IMR-90 (cell line): ENCODE measurements at regions not wholly inside any gene's neighbourhood (a gene's known extent, or its start where the extent isn't known, plus 50 kb on each side); places are given as distances from the start of the nearest gene placed in this dataset.

ENCODE experiments used
- ATAC-seq: fragments of 200-7000 bp; cut with Tn5 transposase; 2 replicates; pipeline ENCODE4 v1.9.1; 2020; ENCODE audit warnings: low read depth, mild to moderate bottlenecking, moderate library complexity
- BruUV-seq: library from RNA; stranded (reverse); fragments of 400-500 nt; replicated peaks from 2 replicates; lab custom pipeline; 2021; lab: Mats Ljungman, UMichigan
- CTCF ChIA-PET: fragments of 300-600 bp; formaldehyde crosslinking; extraction: SDS; loops from one replicate; lab custom pipeline; 2021; ENCODE audit warnings: antibody characterized with exemption; lab: Yijun Ruan, JAX
- POLR2A ChIA-PET: fragments of 300-600 bp; sonication (Branson Sonifier 250); formaldehyde crosslinking; loops from one replicate; lab custom pipeline; 2022; ENCODE audit warnings: antibody characterized with exemption; ENCODE audit not compliant: unreplicated experiment; lab: Charles Lee
- DNase-seq: peaks from one replicate; pipeline ENCODE4 v3.0.0; 2013
- H2AFZ ChIP-seq: replicated peaks from 2 replicates; pipeline ENCODE3; 2013; ENCODE audit warnings: low read length, mild to moderate bottlenecking; ENCODE audit not compliant: poor library complexity
- H2AK5ac ChIP-seq: 2 replicates; pipeline ENCODE4 v1.6.1; 2013; ENCODE audit warnings: low read depth, low read length, inconsistent platforms
- H2AK9ac ChIP-seq: replicated peaks from 2 replicates; pipeline ENCODE3; 2013; ENCODE audit warnings: mild to moderate bottlenecking, low read depth, low read length, moderate library complexity; ENCODE audit not compliant: poor library complexity
- H2BK120ac ChIP-seq: 2 replicates; pipeline ENCODE4 v1.6.1; 2013; ENCODE audit warnings: low read depth, low read length, inconsistent platforms
- H2BK15ac ChIP-seq: 3 replicates; pipeline ENCODE4 v1.6.1; 2013; ENCODE audit warnings: low read depth, low read length, inconsistent platforms
- H2BK20ac ChIP-seq: 2 replicates; pipeline ENCODE4 v1.6.1; 2013; ENCODE audit warnings: low read depth, mild to moderate bottlenecking, inconsistent platforms, low read length, moderate library complexity
- H2BK5ac ChIP-seq: 2 replicates; pipeline ENCODE4 v1.6.1; 2013; ENCODE audit warnings: mild to moderate bottlenecking, low read depth, low read length, inconsistent platforms; ENCODE audit not compliant: poor library complexity, severe bottlenecking
- H3K14ac ChIP-seq: replicated peaks from 2 replicates; pipeline ENCODE4 v1.6.1; 2013; ENCODE audit warnings: low read depth, low read length, inconsistent platforms
- H3K18ac ChIP-seq: 2 replicates; pipeline ENCODE4 v1.6.1; 2013; ENCODE audit warnings: low read depth, low read length, control low read depth
- H3K23ac ChIP-seq: 2 replicates; pipeline ENCODE4 v1.6.1; 2013; ENCODE audit warnings: low read depth, low read length, inconsistent platforms
- H3K27ac ChIP-seq: 2 replicates; pipeline ENCODE4 v1.5.1; 2013; ENCODE audit warnings: mild to moderate bottlenecking, control low read depth, low read length; ENCODE audit not compliant: insufficient read depth
- H3K27me3 ChIP-seq: 2 replicates; pipeline ENCODE4 v1.6.1; 2013; ENCODE audit warnings: low read length; ENCODE audit not compliant: control insufficient read depth, insufficient read depth
- H3K36me3 ChIP-seq: 2 replicates; pipeline ENCODE4 v1.6.1; 2013; ENCODE audit warnings: low read length, mixed read lengths; ENCODE audit not compliant: control insufficient read depth, insufficient read depth
- H3K4ac ChIP-seq: 2 replicates; pipeline ENCODE4 v1.6.1; 2013; ENCODE audit warnings: low read depth, low read length, inconsistent platforms
- H3K4me1 ChIP-seq: 2 replicates; pipeline ENCODE4 v1.6.1; 2013; ENCODE audit warnings: low read length, mixed read lengths; ENCODE audit not compliant: control insufficient read depth, insufficient read depth
- H3K4me2 ChIP-seq: 2 replicates; pipeline ENCODE4 v1.6.1; 2013; ENCODE audit warnings: low read depth, mild to moderate bottlenecking, control low read depth, low read length, moderate library complexity
- H3K4me3 ChIP-seq: 2 replicates; pipeline ENCODE4 v1.5.1; 2013; ENCODE audit warnings: low read depth, mild to moderate bottlenecking, control low read depth, low read length, moderate library complexity; ENCODE audit not compliant: insufficient read depth
- H3K56ac ChIP-seq: 2 replicates; pipeline ENCODE4 v1.6.1; 2013; ENCODE audit warnings: low read length, inconsistent platforms; ENCODE audit not compliant: insufficient read depth; ENCODE audit errors: extremely low read depth
- H3K79me1 ChIP-seq, 2 experiments: 2 replicates each; pipeline ENCODE4 v1.6.1; 2013; ENCODE audit warnings: low read length in 2 of 2, inconsistent platforms in 1 of 2, low read depth in 1 of 2
- H3K9ac ChIP-seq: 2 replicates; pipeline ENCODE4 v1.6.1; 2013; ENCODE audit warnings: low read depth, low read length, control low read depth
- H3K9me1 ChIP-seq: 2 replicates; pipeline ENCODE4 v1.6.1; 2013; ENCODE audit warnings: low read length, inconsistent platforms; ENCODE audit not compliant: insufficient read depth
- H3K9me3 ChIP-seq: 2 replicates; pipeline ENCODE4 v1.6.1; 2013; ENCODE audit warnings: low read length; ENCODE audit not compliant: control insufficient read depth, insufficient read depth
- H4K20me1 ChIP-seq: 2 replicates; pipeline ENCODE4 v1.6.1; 2013; ENCODE audit warnings: low read length, inconsistent platforms; ENCODE audit not compliant: insufficient read depth
- H4K5ac ChIP-seq: 2 replicates; pipeline ENCODE4 v1.6.1; 2013; ENCODE audit warnings: mild to moderate bottlenecking, low read depth, low read length, control low read depth
- H4K8ac ChIP-seq, 2 experiments: 2 replicates each; pipeline ENCODE4 v1.6.1; 2013; ENCODE audit warnings: low read depth in 2 of 2, low read length in 2 of 2, control low read depth in 1 of 2, inconsistent platforms in 1 of 2
- H4K91ac ChIP-seq: 2 replicates; pipeline ENCODE4 v1.6.1; 2013; ENCODE audit warnings: low read depth, low read length, inconsistent platforms; ENCODE audit not compliant: insufficient read depth
- BHLHE40 ChIP-seq: fragments of 150-350 bp; IDR thresholded peaks from 2 replicates; pipeline ENCODE4 v1.6.1; 2016; ENCODE audit warnings: mild to moderate bottlenecking, low read depth, low read length
- CEBPB ChIP-seq: IDR thresholded peaks from 2 replicates; pipeline ENCODE4 v1.6.1; 2012; ENCODE audit warnings: low read depth, low read length, improper control_type of control experiment
- FOS ChIP-seq: fragments of 150-350 bp; IDR thresholded peaks from 2 replicates; pipeline ENCODE4 v1.6.1; 2016; ENCODE audit warnings: low read depth, low read length
- MAFK ChIP-seq: IDR thresholded peaks from 2 replicates; pipeline ENCODE4 v1.6.1; 2012; ENCODE audit warnings: low read depth, low read length, improper control_type of control experiment
- MXI1 ChIP-seq: IDR thresholded peaks from 2 replicates; pipeline ENCODE4 v1.6.1; 2012; ENCODE audit warnings: low read depth, mild to moderate bottlenecking, low read length, moderate library complexity, borderline replicate concordance
- RAD21 ChIP-seq: IDR thresholded peaks from 2 replicates; pipeline ENCODE4 v1.6.1; 2012; ENCODE audit warnings: low read length, improper control_type of control experiment
- dilution Hi-C: fragments of 300-500 bp; cut with HindIII; formaldehyde crosslinking; loops from one replicate; pipeline ENCODE4 v1.14.3; 2018; ENCODE audit warnings: low sequenced_read_pairs; ENCODE audit not compliant: unreplicated experiment
- in situ Hi-C: fragments of 300-500 bp; cut with MboI; formaldehyde crosslinking; loops from 3 replicates; pipeline ENCODE4 v1.14.3; 2019; ENCODE audit warnings: low sequenced_read_pairs, inconsistent platforms, mixed read lengths
- intact Hi-C: fragments of 100-400 bp; cut with micrococcal nuclease; formaldehyde crosslinking; loops from 2 replicates; pipeline ENCODE4 v1.10.0; 2022
- TF ChIP-seq, protein P1 (sequence below): conservative IDR thresholded peaks from 2 replicates; pipeline ENCODE4 v1.5.1; 2012; ENCODE audit warnings: mild to moderate bottlenecking, low read depth, low read length, improper control_type of control experiment

DNA sequence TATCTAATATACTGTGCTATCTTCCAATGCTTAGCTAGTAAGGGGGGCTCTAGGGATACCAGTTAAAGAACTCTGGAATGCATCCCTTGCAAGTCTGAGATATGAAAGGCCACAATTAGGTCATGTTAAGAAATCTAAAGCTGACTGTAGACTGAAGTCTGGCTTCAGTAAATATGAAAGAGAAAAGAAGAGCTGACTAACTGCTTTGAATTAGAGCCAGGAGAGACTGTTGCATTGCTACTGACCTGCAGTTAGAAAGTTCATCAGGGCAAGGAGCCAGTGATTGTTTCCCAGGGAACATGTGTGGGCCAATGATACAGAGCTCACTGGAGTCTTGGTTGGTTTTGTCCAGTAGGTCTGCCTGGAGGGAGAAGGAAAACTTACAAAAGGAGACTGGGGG, 472.1 kb upstream of the TNC start:
- DNase-seq = peak; percentile 97

More for the DNA sequence above, 472.1 kb upstream of the TNC start:
- Histone ChIP-seq H2AFZ (peak overlapping the region; percentile 46), H3K27me3 (no peaks in the 10 kb centered on the region), H3K14ac (0 out of 2 replicates have a peak overlapping the region, but pooled peaks have one; percentile 69), H3K4me2 (no peak overlapping the region), H2AK5ac (peak overlapping the region; percentile 92; the same call in 1 of the 2 replicates), H3K4me1 (peaks cover 19% of the 10 kb centered on the region), H3K4me3 (no peak overlapping the region), H3K23ac (no peak overlapping the region), H3K56ac (no peak overlapping the region), H4K5ac (peak overlapping the region; percentile 44), H2AK9ac (no peak overlapping the region), H3K27ac (peak overlapping the region; percentile 57), H3K9me1 (peaks cover 2% of the 10 kb centered on the region; the same call in 1 of the 2 replicates), H2BK120ac (peak overlapping the region; percentile 94), H2BK20ac (peak overlapping the region; percentile 82), H3K18ac (peak overlapping the region; percentile 93), H3K9ac (no peak overlapping the region), H4K8ac (peak overlapping the region; percentile 70 to 75), H4K91ac (peak overlapping the region; percentile 86; the same call in 1 of the 2 replicates), H2BK5ac (peak overlapping the region; percentile 69), H3K36me3 (no peaks in the 10 kb centered on the region), H3K9me3 (peaks cover 2% of the 10 kb centered on the region; the same call in 1 of the 2 replicates), H4K20me1 (no peaks in the 10 kb centered on the region), H2BK15ac (peak overlapping the region; percentile 96; the same call in 2 of the 3 replicates), H3K4ac (peak overlapping the region; percentile 93), H3K79me1 (no peaks in the 10 kb centered on the region)
- intact Hi-C loops = loop anchor here (5.0 to 10.0 kb wide), 8 partner anchors 167 to 1272 kb away; no protein-coding TSS in a partner anchor
- peak; percentile 59 for ATAC-seq
- no TSS peak for BruUV-seq
- ChIA-PET CTCF (interaction anchor here (0.6 to 1.5 kb wide), 5 partner anchors 83 to 1270 kb away, joined by 3 to 5 read pairs (median 4); no protein-coding TSS in a partner anchor), POLR2A (no interaction called here)
- dilution Hi-C loops = no loop called here
- in situ Hi-C loops = loop anchor here (5.0 to 25.0 kb wide), 6 partner anchors 265 to 1272 kb away; partner anchors contain the start of gene PAPPA
- no peak for TF ChIP-seq RAD21
- TF ChIP-seq CEBPB = peak; percentile 81
- TF ChIP-seq MAFK = no peak
- peak; percentile 25; the same call in 1 of the 2 replicates for TF ChIP-seq FOS
- no peak; the same call in 1 of the 2 replicates for TF ChIP-seq BHLHE40
- TF ChIP-seq, protein P1, sequence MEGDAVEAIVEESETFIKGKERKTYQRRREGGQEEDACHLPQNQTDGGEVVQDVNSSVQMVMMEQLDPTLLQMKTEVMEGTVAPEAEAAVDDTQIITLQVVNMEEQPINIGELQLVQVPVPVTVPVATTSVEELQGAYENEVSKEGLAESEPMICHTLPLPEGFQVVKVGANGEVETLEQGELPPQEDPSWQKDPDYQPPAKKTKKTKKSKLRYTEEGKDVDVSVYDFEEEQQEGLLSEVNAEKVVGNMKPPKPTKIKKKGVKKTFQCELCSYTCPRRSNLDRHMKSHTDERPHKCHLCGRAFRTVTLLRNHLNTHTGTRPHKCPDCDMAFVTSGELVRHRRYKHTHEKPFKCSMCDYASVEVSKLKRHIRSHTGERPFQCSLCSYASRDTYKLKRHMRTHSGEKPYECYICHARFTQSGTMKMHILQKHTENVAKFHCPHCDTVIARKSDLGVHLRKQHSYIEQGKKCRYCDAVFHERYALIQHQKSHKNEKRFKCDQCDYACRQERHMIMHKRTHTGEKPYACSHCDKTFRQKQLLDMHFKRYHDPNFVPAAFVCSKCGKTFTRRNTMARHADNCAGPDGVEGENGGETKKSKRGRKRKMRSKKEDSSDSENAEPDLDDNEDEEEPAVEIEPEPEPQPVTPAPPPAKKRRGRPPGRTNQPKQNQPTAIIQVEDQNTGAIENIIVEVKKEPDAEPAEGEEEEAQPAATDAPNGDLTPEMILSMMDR = no peak
- 0 out of 2 replicates have a peak, but pooled peaks have one; percentile 47 for TF ChIP-seq MXI1
